ENCODE measurements at regions not wholly inside any gene's neighbourhood (a gene's known extent, or its start where the extent isn't known, plus 50 kb on each side); places are given as distances from the start of the nearest gene placed in this dataset.

- no peaks in the 10 kb centered on the region for H3K36me3 ChIP-seq (ENCODE audit: control insufficient read depth, insufficient read depth, low read length, severe bottlenecking)
- no peak for DNase-seq (ENCODE audit: low read depth)
- peaks cover 20% of the 10 kb centered on the region for H3K4me1 ChIP-seq (ENCODE audit: control insufficient read depth, insufficient read depth, low read length)
- no peaks in the 10 kb centered on the region for H3K27me3 ChIP-seq (replicated peaks; ENCODE audit: control insufficient read depth, insufficient read depth, low read length)
- H3K4me3 ChIP-seq (ENCODE audit: low read length), result no peak overlapping the region
- no peak overlapping the region for H3K9ac ChIP-seq (ENCODE audit: low read length)
- H3K9me3 ChIP-seq (ENCODE audit: control insufficient read depth, low read length), result no peaks in the 10 kb centered on the region
Observed at GRCh38 chr7:155228459-155228845, 69.2 kb upstream of the INSIG1 start.

- no peaks in the 10 kb centered on the region for H3K27me3 ChIP-seq (replicated peaks; ENCODE audit: control insufficient read depth, insufficient read depth, low read length)
- H3K9me3 ChIP-seq (ENCODE audit: control insufficient read depth, low read length), result no peaks in the 10 kb centered on the region
- peaks cover 24% of the 10 kb centered on the region for H3K4me1 ChIP-seq (ENCODE audit: control insufficient read depth, insufficient read depth, low read length)
- no peaks in the 10 kb centered on the region for H3K36me3 ChIP-seq (ENCODE audit: control insufficient read depth, insufficient read depth, low read length, severe bottlenecking)
- H3K9ac ChIP-seq (ENCODE audit: low read length), result no peak overlapping the region
- no peak for DNase-seq (ENCODE audit: low read depth)
- no peak overlapping the region for H3K4me3 ChIP-seq (ENCODE audit: low read length)
Observed at GRCh38 chr7:155228894-155229293, 68.8 kb upstream of the INSIG1 start.

DNA sequence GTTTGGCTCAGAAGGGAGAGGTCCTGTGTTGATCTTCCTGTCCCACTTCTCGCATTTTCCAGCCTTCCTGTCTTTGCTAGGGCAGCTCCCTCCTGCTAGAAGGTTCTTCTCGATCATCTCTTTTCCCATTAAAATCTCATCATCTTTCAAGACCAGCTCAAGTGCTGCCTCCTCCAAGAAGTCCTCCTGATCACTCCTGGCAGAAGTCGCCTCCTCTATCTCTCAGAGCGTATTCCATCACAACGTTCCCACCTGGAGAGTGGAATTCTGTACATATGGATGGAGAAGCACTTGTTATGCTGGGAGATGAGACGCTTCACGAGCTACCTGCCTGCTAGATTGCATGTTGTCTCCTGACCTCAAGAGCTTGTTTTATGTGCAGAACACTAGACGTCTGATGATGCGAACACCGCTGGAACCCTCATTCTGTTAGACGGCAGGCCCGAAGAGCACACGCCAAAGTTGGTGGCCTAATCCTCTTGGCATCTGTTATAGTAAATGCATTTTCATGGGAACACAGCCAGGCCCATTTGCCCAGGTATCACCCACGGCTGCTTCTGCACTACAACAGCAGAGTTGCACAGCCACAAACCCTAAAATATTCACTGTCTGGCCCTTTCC, 68.0 kb upstream of the INSIG1 start:
- Histone ChIP-seq H3K9ac (ENCODE audit: low read length) (no peak overlapping the region), H3K27me3 (replicated peaks; ENCODE audit: control insufficient read depth, insufficient read depth, low read length) (no peaks in the 10 kb centered on the region)
- DNase-seq (ENCODE audit: low read depth), result no peak

DNA sequence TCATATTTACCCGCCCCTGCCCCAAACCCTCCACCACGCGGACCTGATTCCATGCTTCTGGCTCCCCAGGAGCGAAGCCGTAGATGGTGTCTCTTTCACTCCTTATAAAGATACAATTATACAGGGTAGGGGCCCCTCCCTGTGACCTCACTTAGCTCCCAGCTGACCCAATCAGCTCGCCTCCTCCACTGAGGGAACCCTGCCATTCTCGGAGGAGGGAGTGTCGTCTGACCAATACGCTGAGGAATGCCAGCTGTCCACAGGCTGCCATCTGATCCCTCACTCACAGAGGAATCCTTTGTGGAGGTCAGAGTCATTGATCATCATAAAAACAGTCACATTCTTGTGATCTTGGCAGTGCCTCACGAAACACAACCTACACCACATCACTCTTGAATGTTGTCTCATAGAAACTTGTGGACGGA, 67.5 kb upstream of the INSIG1 start:
- H3K27me3 ChIP-seq (replicated peaks; ENCODE audit: control insufficient read depth, insufficient read depth, low read length), result no peaks in the 10 kb centered on the region
- H3K9ac ChIP-seq (ENCODE audit: low read length), result no peak overlapping the region
- H3K9me3 ChIP-seq (ENCODE audit: control insufficient read depth, low read length), result no peaks in the 10 kb centered on the region
- no peak overlapping the region for H3K4me3 ChIP-seq (ENCODE audit: low read length)
- peaks cover 26% of the 10 kb centered on the region for H3K4me1 ChIP-seq (ENCODE audit: control insufficient read depth, insufficient read depth, low read length)
- peak; percentile 79 for DNase-seq (ENCODE audit: low read depth)
- H3K36me3 ChIP-seq (ENCODE audit: control insufficient read depth, insufficient read depth, low read length, severe bottlenecking), result no peaks in the 10 kb centered on the region

More for the DNA sequence above, 68.0 kb upstream of the INSIG1 start:
- peaks cover 26% of the 10 kb centered on the region for H3K4me1 ChIP-seq (ENCODE audit: control insufficient read depth, insufficient read depth, low read length)
- no peaks in the 10 kb centered on the region for H3K36me3 ChIP-seq (ENCODE audit: control insufficient read depth, insufficient read depth, low read length, severe bottlenecking)
- no peaks in the 10 kb centered on the region for H3K9me3 ChIP-seq (ENCODE audit: control insufficient read depth, low read length)
- H3K4me3 ChIP-seq (ENCODE audit: low read length), result no peak overlapping the region

GRCh38 chr7:155231241-155231800, 66.4 kb upstream of the INSIG1 start:
- peaks cover 26% of the 10 kb centered on the region for H3K4me1 ChIP-seq (ENCODE audit: control insufficient read depth, insufficient read depth, low read length)
- H3K9me3 ChIP-seq (ENCODE audit: control insufficient read depth, low read length), result no peaks in the 10 kb centered on the region
- H3K27me3 ChIP-seq (replicated peaks; ENCODE audit: control insufficient read depth, insufficient read depth, low read length), result no peaks in the 10 kb centered on the region
- DNase-seq (ENCODE audit: low read depth), result no peak
- no peak overlapping the region for H3K9ac ChIP-seq (ENCODE audit: low read length)
- H3K4me3 ChIP-seq (ENCODE audit: low read length), result no peak overlapping the region
- H3K36me3 ChIP-seq (ENCODE audit: control insufficient read depth, insufficient read depth, low read length, severe bottlenecking), result no peaks in the 10 kb centered on the region

DNA sequence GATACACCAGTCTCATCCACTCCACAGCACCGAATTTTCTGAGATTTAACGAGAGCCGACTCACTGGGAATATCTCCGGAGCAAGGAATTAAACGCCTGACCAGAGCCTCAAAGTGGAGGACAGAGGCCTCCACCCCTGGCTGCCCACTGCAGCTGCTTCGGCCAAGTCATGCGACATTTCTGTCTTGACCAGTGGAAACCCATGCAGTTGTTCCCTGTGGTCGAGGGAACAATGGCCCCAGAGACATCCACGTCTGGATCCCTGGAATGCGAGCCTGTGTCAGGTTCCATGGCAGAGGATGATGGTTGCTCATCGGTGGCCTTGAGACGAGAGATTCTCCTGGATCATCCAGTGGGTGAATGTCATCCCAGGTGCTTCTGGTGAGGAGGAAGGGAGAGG, 65.7 kb upstream of the INSIG1 start:
- H3K4me3 ChIP-seq (ENCODE audit: low read length), result no peak overlapping the region
- H3K36me3 ChIP-seq (ENCODE audit: control insufficient read depth, insufficient read depth, low read length, severe bottlenecking), result no peaks in the 10 kb centered on the region
- H3K9me3 ChIP-seq (ENCODE audit: control insufficient read depth, low read length), result no peaks in the 10 kb centered on the region
- no peak for DNase-seq (ENCODE audit: low read depth)
- peaks cover 26% of the 10 kb centered on the region for H3K4me1 ChIP-seq (ENCODE audit: control insufficient read depth, insufficient read depth, low read length)
- no peaks in the 10 kb centered on the region for H3K27me3 ChIP-seq (replicated peaks; ENCODE audit: control insufficient read depth, insufficient read depth, low read length)
- H3K9ac ChIP-seq (ENCODE audit: low read length), result no peak overlapping the region

GRCh38 chr7:155232911-155233310, 64.8 kb upstream of the INSIG1 start:
- DNase-seq (ENCODE audit: low read depth), result no peak
- no peaks in the 10 kb centered on the region for H3K9me3 ChIP-seq (ENCODE audit: control insufficient read depth, low read length)
- no peaks in the 10 kb centered on the region for H3K36me3 ChIP-seq (ENCODE audit: control insufficient read depth, insufficient read depth, low read length, severe bottlenecking)
- H3K4me3 ChIP-seq (ENCODE audit: low read length), result peak overlapping the region; percentile 9
- no peaks in the 10 kb centered on the region for H3K27me3 ChIP-seq (replicated peaks; ENCODE audit: control insufficient read depth, insufficient read depth, low read length)
- peaks cover 26% of the 10 kb centered on the region for H3K4me1 ChIP-seq (ENCODE audit: control insufficient read depth, insufficient read depth, low read length)
- peak overlapping the region; percentile 22 for H3K9ac ChIP-seq (ENCODE audit: low read length)

DNA sequence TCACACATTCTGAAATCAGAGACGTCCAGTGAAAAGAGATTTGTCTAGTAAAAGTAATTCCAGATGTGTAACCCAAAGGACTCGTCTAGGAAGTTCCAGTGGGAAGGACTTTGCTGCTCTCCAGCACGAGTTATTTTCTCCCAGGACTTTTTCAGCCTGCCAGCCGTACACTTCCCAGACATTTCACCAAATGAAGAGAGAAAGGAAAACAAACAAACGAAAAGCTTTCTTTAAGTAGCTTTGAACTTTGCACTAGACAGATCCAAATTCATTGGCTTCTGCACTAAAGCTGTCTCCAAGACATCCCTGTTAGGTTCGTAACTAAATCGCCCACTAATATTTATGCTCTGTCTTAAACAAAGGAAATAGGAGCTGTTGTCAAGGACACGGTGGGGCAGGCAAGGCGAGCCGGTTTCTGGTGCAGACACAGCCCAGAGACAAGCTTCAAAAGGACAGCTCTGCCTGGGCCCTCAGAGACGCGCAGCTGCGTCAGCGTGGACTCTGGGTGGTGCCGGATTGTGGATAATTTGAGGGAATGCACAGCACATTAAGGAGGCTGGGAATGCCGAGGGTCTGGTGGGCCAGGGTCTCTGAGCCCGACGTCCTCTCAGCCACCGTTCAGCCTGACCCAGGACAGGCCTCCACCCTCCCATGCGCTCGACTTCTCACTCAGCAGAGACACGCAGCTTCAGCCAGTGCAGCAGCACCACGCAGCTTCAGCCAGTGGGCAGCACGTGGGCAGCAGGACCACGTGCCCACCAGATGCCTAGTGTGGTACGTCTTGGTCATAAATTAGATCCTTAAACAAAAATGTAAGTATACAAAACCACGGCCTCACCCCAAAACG, 64.1 kb upstream of the INSIG1 start:
- Histone ChIP-seq H3K4me3 (ENCODE audit: low read length) (peak overlapping the region; percentile 9), H3K36me3 (ENCODE audit: control insufficient read depth, insufficient read depth, low read length, severe bottlenecking) (no peaks in the 10 kb centered on the region), H3K9ac (ENCODE audit: low read length) (peak overlapping the region; percentile 22), H3K9me3 (ENCODE audit: control insufficient read depth, low read length) (no peaks in the 10 kb centered on the region), H3K27me3 (replicated peaks; ENCODE audit: control insufficient read depth, insufficient read depth, low read length) (no peaks in the 10 kb centered on the region), H3K4me1 (ENCODE audit: control insufficient read depth, insufficient read depth, low read length) (peaks cover 21% of the 10 kb centered on the region)
- DNase-seq (ENCODE audit: low read depth), result no peak

GRCh38 chr7:155234158-155234492, 63.6 kb upstream of the INSIG1 start:
- Histone ChIP-seq H3K4me1 (ENCODE audit: control insufficient read depth, insufficient read depth, low read length) (peaks cover 20% of the 10 kb centered on the region), H3K36me3 (ENCODE audit: control insufficient read depth, insufficient read depth, low read length, severe bottlenecking) (peaks cover 3% of the 10 kb centered on the region), H3K27me3 (replicated peaks; ENCODE audit: control insufficient read depth, insufficient read depth, low read length) (no peaks in the 10 kb centered on the region), H3K4me3 (ENCODE audit: low read length) (no peak overlapping the region), H3K9ac (ENCODE audit: low read length) (no peak overlapping the region), H3K9me3 (ENCODE audit: control insufficient read depth, low read length) (no peaks in the 10 kb centered on the region)
- no peak for DNase-seq (ENCODE audit: low read depth)

DNA sequence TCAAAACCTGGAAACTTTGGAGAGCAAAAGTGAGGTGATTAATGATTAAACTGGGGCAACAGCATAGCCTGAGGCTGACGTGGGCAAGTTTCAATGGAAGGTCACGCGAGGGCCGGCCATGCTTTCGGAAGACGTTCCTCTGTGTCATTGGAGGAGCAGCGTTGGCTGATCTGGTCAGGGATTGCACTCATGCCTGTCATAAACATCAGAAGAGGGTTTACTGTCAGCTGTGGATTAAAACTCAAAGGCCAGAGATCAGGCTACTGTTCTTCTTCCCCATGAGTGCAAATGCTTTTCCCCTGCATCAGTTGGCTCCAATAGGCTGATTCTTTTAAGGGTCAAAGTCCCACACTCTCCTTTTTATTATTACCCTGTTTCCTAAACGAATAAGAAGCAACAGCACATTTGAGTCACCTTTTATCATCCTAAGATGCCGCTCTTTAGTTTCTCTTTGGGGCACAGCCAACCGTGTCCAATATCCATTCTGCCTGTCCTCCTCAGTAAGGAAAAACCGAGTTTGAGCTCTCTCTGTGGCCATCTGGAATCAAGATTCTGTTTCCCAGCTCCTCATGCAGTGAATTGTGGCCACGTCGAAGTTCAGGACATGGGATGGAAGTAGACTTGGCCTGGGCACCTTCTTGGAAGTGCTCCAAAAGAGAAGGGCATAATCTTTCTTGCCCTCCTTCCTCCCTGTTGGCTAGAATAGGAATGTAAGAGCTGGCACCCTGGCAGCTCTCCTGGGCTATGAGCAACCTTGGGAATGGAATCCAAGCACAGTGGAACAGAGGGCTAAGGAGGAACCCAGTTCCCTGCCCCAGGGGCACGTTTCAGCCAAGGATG, 62.5 kb upstream of the INSIG1 start:
- Histone ChIP-seq H3K9me3 (ENCODE audit: control insufficient read depth, low read length) (no peaks in the 10 kb centered on the region), H3K4me1 (ENCODE audit: control insufficient read depth, insufficient read depth, low read length) (peaks cover 14% of the 10 kb centered on the region), H3K36me3 (ENCODE audit: control insufficient read depth, insufficient read depth, low read length, severe bottlenecking) (peaks cover 8% of the 10 kb centered on the region), H3K4me3 (ENCODE audit: low read length) (no peak overlapping the region), H3K27me3 (replicated peaks; ENCODE audit: control insufficient read depth, insufficient read depth, low read length) (no peaks in the 10 kb centered on the region), H3K9ac (ENCODE audit: low read length) (no peak overlapping the region)
- no peak for DNase-seq (ENCODE audit: low read depth)

DNA sequence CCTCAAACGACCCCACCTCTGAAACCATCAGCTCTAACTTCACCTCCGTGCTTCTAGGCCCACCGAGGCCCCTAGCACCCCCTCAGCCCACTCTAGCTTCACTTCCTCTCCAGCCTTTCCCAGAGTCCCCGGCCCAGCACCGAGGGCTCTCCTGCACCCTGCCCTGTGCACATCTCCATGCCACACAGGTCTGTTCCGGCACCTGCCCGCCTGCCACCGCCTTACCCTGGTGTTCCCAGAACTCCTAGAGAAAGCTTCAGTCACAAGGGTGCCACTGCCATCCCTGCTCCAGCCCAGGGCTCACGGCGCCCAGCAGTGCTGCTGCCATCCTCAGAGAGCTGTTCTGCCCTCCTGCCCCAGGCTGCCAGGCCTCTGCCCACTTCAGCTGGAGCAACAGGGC, 61.3 kb upstream of the INSIG1 start:
- Histone ChIP-seq H3K36me3 (ENCODE audit: control insufficient read depth, insufficient read depth, low read length, severe bottlenecking) (peaks cover 8% of the 10 kb centered on the region), H3K9me3 (ENCODE audit: control insufficient read depth, low read length) (no peaks in the 10 kb centered on the region), H3K27me3 (replicated peaks; ENCODE audit: control insufficient read depth, insufficient read depth, low read length) (no peaks in the 10 kb centered on the region), H3K9ac (ENCODE audit: low read length) (no peak overlapping the region), H3K4me1 (ENCODE audit: control insufficient read depth, insufficient read depth, low read length) (peaks cover 14% of the 10 kb centered on the region), H3K4me3 (ENCODE audit: low read length) (no peak overlapping the region)
- DNase-seq (ENCODE audit: low read depth), result no peak
